HG02981 (cell line): ENCODE measurements at regions not wholly inside any gene's neighbourhood (a gene's known extent, or its start where the extent isn't known, plus 50 kb on each side); places are given as distances from the start of the nearest gene placed in this dataset.

Experiments used
- ATAC-seq: cut with Tn5 transposase; IDR thresholded peaks from one replicate; pipeline ENCODE4 v1.9.1; 2021; ENCODE audit warnings: mild to moderate bottlenecking, moderate library complexity; ENCODE audit not compliant: unreplicated experiment

DNA sequence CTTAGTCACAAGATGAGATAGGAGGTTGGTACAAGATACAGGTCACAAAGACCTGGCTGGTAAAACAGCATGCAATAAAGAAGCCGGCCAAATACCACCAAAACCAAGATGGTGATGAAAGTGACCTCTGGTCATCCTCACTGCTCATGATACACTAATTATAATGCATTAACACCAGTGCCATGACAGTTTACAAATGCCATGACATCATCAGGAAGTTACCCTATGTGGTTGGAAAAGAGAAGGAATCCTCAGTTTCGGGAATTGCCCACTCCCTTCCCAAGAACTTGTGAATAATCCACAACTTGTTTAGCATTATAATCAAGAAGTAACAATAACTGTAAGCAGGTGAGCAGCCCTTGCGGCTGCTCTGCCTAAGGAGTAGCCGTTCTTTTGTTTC is 408.5 kb upstream of the RAG2 start:
- ATAC-seq = no peak

DNA sequence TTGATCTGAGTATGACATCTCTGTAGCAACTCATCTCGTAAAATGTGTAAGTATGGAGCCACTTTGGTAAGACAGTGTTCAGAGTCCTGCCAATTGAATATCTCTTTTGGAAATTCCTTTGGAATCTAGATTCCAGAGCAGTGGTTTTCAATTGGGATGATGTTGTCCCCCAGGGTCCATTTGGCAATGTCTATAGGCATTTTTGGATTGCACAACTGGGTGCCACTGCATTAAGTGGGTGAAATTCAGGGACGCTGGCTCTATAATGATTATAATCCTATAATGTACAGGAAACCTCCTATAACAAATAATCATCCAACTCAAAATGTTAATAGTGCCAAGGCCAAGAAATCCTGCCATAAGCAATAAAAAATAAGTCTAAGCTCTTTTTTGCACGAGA is 404.8 kb upstream of the RAG2 start:
- ATAC-seq = no peak

DNA sequence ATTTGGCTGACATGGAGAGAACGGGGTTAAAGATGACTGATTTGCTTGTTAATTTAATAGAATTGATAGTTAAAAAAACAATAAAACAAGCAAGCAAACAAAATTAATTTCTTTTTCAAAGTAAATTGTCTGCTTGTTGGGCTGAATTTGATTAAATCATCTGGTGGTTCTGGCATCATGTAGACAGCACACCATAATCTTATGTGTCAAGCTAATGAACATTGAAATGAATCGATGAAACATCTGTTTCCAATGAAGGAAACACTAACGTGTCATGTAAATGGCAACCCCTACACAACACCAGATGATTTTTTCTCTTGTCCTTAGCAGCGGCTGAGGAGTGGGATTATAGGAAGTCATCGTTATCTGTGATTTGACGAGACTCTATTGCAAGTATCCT is 399.6 kb upstream of the RAG2 start:
- ATAC-seq = no peak

DNA sequence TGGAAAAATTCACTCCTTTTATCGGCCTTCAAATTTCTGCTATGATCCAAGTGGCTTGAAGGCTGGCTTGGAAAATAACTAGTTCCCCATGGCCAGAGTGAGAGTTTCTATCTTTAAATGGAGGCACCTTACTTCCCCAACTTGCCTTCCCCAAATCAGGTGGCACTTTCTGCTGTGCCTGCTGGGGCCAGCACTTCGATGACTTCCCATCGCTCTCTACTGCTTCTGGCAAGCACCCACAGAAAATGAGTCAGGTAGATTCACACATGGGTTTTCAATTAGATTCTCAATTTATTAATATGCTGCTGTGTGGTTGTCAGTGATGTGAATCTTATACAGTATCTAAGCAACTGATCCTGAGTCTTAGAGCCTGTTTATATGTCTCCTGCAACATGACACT is 398.8 kb upstream of the RAG2 start:
- ATAC-seq = no peak

DNA sequence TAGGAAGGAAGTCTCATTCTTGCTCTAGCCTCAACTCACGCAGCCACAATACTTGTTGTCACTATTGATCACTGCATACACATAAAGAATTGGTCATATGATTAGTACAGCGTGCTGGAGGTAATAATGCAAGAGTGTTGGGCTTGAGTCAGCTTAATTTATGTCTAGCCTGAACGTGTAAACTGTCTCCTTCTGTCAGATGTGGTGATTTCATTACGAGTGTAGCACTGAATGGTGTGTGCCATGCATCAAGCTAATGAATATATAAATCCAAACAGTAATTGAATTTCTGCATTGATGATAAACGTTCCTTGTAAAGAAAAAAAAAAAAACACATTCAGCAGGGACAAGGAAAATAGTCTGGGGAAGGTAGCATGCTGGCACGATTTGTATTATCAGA is 396.2 kb upstream of the RAG2 start:
- ATAC-seq = no peak

DNA sequence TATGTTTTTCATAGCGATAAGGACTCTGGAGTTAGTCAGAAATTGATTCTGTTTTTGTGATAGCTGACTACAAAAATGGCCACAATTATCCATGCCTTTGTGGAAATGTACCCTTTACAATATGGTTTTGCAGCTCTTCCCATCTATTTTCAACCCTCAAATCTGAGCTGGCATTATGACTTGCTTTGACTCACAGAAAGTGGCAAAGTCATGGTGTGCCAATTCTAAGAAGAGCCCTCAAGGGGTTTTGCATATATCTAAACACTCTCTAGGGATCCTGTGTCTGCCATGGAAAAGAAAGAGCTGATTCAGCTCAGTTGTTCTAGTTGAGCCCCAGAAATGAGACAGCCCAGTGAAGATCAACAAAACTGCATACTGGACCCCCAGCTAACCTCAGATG is 390.5 kb upstream of the RAG2 start:
- no peak for ATAC-seq

DNA sequence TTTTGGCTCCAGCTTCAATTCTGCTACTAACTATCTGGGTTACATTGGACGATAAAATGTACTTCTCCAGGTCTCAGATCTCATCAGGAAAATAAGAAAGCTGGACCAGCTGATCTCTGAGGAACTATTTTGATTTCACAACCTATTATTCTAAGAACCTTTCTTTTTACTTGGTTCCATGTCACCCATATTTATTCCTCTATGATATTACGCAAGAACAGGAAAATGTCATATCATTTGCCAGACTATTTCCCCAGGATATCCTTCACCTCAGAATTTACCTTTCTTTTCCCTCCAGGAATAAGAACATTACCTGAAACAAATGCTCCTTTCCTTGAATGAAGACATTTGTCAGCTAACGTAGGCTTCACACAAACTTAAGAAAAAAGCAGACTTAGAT is 387.5 kb upstream of the RAG2 start:
- ATAC-seq = no peak

DNA sequence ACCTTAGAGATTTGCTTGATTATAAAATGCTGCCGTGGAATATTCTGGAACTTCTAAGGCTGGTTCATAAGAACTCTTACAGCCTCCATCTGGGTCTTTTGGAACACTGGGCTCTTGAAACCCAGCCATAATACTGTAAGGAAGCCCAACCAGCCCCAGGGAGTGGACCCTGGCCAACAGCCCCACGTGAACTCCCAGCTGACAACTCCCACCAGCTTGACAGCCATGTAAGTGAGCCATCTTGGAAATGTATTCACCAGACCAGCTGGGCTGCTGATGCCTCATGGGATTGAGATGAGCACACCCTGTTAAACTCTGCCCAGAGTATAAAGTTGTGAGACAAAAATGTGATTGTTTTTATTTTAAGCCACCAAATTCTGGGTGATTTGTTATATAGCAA is 378.7 kb upstream of the RAG2 start:
- ATAC-seq = no peak

DNA sequence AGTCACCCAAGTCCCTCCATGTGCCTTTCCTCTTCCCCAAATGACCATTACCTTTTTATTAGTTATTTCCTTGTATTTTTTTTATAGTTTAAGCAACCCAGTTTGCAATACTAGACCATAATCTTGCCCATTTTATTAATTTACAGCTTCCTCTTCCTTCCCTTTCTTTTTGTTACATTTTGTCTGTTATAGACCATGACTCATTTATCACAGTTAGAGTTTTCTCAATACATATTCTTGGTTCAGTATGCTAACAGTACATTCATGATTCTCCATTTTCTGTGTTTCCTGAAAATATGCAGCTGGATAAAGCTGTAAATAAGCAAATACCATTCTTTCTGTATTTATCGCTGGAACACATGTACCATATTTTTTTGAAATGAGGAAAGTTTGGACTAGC is 376.7 kb upstream of the RAG2 start:
- no peak for ATAC-seq

DNA sequence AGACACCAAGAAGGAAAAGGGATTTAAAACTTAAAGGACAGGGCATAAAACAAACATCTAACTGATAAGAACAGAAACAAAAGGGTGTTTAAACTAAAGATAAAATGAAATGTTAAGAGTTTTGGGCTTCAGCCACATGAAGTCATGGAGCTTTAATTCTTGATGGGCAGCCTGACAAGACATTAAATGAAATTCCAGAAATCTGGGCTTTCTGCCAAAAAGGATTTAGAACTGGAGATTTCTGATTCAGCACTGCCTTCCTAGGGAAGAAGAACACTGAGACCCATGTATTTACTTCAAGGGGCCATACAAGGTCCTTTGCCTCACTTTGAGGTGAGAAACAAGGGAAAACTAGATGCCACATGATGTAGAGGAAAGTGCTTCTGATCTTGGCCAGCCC is 355.9 kb upstream of the RAG2 start:
- no peak for ATAC-seq

DNA sequence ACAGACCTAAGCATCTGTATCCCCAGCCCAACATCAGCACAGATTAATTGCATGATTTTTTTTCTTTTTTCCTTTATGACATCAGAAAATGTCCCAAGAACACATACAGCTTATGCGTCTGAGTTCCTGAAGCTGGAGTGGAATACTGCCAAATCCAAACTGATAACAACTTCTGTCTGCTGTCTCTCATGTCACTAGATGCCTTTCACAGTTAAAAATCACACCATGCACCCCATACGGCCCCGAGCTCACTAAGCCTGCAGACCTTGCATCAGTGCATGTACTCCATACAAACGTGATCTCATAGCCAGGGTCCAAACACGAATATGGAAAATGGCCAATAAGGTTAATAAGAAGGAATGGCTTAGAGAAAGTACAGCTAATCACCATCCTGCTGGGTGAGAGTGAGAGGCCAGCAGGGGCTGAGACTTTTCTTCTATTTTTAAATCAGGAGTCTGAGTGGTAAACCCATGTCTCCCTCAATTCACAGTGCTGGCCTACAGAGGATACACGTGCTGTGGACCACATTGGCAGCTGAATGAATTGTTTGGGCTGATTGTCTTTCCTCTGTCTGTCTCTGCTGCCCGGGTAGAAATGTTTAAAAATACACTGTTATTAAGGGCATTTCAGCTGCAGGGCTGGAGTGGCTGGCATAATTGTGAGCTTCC is 350.6 kb upstream of the RAG2 start:
- ATAC-seq = no peak

DNA sequence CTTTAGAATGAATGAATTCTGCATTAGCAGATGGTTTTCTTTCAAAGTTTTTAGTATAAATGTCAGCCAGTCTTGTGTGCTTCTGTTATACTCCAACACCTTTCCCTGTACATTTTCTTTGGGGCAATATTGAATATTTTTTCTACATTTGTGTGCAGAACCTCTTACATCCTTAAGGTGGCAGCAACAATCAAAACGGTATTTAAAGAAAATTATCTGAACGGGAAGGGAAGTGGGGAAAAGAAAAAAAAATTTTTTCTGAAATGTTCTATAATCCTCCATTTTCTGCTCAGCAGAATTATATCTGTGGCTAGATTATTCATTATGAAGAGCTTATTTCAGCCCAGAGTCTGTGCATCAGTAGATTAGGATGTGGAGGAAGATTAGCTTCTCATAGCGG is 347.3 kb upstream of the RAG2 start:
- no peak for ATAC-seq

DNA sequence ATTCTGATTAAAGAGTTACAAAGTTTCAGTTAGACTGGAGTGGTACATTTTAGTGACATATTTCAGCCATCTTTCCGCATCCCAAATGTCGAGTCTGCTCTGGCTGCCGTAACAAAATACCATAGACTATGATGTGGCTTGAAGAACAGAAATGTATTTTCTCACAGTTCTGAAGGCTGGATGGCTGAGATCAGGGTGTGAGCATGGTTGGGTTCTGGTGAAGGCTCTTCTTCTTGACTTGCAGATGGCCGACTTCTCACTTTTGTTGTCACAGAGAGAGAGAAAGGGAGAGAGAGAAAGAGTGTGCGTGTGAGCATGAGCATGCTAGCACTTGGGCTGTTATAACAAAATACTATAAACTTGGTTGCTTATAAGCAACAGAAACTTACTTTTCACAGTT is 335.4 kb upstream of the RAG2 start:
- no peak for ATAC-seq

DNA sequence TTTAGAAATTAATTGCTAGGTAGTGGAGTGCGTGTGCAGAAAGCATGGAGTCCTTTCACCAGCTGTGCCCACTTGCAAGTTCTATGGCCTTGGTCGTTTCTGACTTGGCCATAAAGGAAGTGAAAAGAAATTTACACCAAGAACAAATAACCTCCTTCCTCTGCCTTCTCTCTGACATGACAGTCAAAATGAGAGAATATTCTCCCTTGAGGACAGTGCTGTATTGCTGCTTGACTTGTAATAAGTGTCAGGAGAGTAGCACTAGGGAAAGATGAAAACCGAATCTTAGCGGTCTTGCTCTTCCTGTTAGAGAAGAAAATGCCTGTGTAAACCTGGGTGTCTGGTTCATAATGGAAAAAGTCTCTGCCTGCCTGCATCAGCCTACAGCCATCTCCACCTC is 333.1 kb upstream of the RAG2 start:
- ATAC-seq = no peak

DNA sequence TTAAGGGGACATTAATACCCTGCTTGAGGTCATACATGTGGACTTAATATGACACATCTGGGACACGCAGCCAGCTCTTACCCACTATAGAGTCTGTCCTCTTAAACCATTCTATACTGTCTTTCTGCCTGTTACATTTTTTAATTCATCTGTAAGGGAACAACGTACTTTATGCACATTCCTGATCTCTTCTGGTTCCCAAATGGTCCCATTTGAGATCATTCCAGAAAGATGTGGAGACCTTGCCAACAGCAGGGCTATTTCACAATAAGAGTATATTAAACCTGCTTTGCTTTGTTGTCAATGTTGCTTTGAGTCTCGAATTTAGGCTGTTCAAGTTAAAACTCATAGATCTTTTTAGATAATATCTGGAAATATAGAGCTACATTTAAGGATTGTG is 332.2 kb upstream of the RAG2 start:
- no peak for ATAC-seq

DNA sequence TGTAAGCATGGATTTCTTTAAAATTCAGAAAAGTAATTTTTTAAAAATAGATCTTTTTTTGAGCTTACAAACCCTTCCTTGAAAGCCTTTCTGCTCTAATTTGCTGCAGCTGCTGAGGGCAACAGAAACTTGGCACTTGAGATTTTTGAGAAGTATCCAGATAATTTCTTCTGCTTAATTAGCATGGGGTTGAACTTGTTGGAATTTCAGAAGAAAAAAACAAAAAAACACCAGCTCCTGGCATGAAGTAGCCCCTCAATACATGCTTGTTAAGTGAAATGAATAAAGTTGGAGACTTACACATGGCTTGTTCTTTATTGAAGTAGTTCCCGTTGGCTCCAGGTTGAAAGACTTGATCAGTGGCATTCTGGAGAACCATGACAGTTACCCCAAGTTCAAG is 331.4 kb upstream of the RAG2 start:
- ATAC-seq = no peak

DNA sequence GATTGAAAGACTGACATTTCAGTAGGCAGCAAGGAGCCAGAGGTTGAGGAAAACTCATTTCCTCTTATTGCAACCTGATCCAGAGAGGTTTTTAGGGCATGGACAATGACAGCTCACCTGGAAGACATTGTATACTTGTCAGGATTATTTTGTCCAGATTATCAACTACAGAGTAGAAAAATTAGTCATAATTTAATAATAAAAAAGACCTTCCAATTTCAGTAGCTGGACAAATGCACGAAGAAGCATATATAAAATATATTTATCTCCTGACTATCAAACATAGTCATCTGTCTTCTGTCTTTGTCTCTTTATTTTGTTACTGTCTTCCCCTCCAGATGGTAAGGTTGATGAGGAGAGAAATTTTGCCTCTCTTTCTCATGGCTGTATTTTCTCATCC is 330.6 kb upstream of the RAG2 start:
- ATAC-seq = no peak

DNA sequence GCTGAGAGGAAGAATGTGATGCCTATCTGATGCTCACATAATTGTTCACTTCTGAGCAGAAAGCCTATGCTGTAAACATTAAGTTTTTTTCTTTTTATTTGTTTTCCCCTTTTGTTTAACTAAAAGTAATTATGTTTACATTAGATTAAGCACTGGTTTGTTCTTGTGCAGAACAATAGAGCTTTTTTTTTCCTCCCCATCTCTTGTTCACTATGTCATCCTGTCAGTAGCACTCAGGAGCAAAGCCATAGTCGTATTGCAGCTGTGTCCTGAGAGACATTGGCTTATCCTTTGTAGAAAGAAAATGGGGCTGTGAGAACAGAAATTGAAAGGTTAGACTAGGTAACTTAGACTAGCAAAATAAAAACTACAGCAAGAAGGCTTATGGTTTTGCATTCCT is 301.8 kb upstream of the RAG2 start:
- no peak for ATAC-seq

DNA sequence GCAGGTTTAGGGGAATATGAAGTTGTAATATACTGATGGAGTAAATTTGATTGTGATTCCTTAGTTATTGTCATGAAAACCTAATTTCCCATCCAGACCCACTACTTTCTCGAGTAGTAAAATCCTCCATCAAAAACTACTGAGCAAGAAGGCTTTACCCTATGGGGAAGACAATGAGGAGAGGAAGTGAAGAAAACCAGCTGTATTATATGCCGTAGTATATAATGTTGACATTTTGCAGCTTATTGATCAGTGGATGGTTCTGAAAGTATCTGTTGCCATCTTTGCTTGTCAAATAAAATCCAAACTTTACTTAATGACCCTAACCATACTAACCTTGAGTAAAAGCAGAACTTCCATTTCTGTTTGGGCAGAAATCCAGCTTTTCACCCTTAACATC is 292.8 kb upstream of the RAG2 start:
- ATAC-seq = no peak

DNA sequence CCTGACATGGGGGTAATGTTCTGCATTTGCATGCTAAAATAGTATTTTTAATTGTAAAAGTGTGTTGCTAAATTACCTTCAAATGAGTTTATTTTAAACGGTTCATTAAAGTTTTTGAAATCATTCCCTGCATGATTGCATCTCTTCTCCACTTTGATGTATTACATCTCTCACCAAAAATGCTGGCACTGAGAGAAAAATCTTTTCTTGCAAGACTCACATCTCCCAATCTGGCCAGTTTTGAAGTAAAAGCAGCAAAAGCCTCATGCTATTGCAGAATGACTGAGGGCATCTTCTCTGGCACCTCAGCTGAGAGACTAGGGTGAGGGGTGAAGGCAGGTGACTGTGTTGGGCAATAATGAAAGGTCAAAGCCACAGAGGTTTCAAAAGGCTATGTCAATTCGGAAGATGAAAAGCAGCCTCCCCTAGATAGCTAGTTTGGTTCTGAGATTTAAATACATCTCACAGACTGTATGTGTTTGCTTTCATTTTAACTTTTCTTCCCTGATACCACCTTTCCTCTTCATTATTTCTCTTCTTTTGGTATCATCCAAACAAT is 292.2 kb upstream of the RAG2 start:
- no peak for ATAC-seq

DNA sequence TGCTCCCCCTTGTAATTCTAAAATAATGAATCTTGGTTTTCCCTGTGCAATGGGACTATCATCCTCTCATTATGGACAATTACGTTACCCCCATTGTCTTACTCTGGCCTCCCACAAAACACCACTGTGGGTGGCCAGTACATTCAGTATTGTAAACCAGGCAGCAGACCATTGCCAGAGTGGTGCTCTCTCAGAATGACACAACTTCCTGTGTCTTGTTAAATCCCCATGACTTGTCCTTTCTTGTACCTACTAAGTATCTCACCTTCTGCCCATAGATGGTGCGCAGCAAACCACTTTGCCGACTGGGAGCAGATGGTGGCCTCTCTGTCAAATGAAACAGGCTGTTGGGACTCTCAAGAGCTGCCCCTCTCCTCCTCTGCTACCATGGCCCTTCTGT is 287.1 kb upstream of the RAG2 start:
- no peak for ATAC-seq

DNA sequence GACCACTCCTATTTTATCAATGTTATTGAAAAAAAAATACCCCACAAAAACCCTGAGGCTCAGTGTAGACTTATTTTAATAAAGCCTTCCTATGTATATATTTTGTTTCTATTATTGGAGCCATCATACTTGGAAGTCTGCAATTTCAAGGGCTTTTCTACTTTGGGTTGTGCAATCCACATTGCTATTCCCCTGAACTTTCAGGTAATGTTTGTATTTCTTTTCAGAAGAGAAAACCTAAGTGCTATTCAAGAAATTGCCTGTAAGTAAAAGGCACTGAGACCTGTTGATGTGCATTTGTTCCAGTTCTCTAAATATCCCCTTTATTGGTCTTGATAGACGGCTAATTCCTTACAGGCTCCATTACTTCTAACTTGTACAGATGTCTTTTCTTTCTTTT is 280.7 kb upstream of the RAG2 start:
- no peak for ATAC-seq

DNA sequence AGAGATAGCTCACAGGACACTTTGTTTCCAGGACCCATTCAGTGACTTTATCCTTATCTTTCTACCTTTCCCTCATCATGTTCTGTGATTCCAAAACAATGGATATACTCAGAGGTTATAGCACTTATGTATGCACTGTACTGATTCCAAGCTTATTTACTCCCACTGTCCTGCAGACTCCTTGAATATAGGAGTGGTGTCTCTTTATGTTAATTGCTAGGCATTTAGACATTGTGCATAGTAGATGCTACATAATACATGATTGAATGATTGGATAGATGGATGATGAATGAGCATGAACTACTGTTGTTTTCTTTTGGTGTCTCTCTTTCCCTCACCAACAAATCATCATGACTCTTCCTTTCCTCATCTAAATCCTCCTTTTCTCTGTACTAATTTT is 279.1 kb upstream of the RAG2 start:
- no peak for ATAC-seq
